ENCODE measurements at regions not wholly inside any gene's neighbourhood (a gene's known extent, or its start where the extent isn't known, plus 50 kb on each side); places are given as distances from the start of the nearest gene placed in this dataset.

DNA sequence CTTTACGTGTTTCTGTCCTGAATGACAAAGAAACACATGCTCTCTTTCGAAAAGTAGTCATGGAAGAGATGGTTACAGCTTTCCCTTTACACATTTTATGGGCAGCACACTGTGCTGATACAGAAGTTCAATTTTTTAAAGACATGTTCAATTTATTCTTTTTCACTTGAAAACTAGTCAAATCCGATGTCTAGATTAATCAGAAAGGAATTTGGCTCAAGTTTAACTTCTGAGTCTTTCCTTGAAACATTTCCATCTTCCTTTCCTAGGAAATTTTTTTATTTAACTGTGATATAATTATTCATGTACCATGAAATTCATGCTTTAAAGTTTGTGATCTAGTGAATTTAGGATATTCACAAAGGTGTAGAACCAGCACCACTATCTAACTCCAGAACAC, 360.1 kb downstream of the TNS3 start:
- H3K4me1 Mint-ChIP-seq, result no peaks in the 10 kb centered on the region

DNA sequence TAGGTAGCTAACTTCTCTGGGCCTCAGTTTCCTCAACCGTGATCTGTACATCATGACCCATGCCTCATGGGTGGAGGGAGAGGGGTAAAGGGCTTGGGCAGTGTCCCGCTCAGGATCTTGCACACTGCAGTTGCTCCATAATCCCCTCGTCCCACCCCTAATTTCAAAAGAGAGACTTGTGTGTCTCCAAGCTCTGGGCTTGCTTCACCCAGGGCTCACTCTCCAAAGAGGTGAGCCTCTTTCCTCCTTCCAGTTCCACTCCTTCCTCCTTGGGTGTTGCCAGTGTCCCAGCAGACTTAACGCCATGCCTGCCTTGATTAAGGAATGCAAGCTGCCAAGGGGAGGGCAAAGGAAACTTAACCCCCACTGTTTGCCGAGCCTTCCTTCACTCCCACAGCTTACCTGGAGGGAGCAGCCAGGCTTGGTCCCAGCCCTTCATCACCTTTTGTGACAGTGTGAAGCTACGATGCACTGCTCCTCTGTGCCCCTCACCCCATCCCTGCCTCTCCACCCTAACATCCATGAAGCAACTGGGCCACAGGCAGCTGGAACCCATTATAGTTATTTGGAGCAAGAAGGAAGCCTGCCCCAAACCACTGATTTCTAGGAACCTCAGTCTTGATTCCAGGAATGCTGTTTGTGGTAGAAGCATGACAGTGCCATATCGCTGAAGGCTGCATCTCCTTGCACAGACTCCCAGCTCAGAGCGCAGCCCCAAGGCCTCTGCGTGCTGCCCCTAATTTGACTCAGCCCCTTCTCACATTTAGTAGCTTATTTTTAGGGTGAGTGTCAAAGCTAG, 363.3 kb downstream of the TNS3 start:
- Mint-ChIP-seq H3K4me1 (no peaks in the 10 kb centered on the region), H3K4me3 (no peak overlapping the region), H3K27me3 (peaks cover 10% of the 10 kb centered on the region), H3K9me3 (no peaks in the 10 kb centered on the region), H3K27ac (no peak overlapping the region), H3K36me3 (no peaks in the 10 kb centered on the region)
- DNase-seq, result no peak

More for the DNA sequence above, 360.1 kb downstream of the TNS3 start:
- H3K4me3 Mint-ChIP-seq, result no peak overlapping the region
- DNase-seq, result no peak
- no peak overlapping the region for H3K27ac Mint-ChIP-seq
- no peaks in the 10 kb centered on the region for H3K36me3 Mint-ChIP-seq
- H3K27me3 Mint-ChIP-seq, result peaks cover 16% of the 10 kb centered on the region
- H3K9me3 Mint-ChIP-seq, result no peaks in the 10 kb centered on the region

DNA sequence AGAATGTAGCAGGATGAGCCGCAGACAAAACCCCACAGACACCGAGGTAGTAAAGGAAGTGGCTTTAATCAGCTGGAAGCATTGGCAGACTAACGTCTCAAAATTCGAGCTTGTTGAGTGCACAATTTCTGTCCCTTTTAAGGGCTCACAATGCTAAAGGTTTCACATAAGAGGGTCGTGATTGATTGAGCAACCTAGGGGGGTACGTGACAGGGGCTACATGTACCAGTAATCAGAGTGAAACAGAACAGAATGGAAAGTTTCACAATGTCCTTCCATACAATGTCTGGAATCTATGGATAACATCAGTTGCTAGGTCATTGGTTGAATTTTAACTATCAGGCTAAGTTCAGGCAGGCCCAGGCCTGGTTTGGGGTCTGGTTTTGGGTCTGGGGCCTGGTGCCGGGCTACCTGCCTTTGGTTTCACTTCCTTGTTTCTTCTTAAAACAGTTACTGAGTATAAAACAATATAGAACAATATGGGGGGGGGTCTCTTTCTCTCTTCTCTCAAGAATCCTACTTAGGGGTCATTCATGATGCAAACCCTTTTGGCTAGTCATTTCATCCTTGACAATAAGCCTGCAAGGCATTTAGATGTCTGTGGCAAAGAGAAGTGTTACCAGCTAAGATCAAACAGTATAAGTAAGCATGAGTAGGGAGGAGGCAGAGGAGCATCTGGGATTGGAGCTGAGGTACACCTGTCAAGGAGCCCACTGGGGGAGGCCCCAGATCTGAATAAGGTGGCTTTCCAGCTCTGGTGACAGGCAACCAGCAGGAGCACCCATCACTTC, 364.1 kb downstream of the TNS3 start:
- no peak for DNase-seq
- Mint-ChIP-seq H3K4me1 (no peaks in the 10 kb centered on the region), H3K27me3 (peaks cover 10% of the 10 kb centered on the region), H3K27ac (no peak overlapping the region), H3K4me3 (no peak overlapping the region), H3K36me3 (no peaks in the 10 kb centered on the region), H3K9me3 (no peaks in the 10 kb centered on the region)

DNA sequence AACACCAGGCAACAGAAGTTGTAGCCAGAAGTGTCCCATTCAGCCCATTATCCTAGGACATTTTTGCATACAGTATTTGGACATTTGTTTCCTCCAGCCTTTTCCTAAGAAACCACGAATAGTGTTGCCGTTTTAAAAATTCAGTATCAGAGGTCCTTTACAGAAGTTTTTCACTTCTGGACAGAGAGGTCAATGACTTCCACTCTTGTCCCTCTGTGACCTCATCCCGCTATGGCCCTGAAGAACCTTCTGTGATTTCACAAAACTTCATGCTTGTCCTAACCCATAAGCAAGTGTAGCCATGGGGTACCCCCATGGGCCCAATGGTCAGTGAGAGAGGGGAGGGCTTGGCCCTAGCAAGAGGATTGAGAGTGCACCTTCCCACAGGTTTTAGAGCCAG, 364.8 kb downstream of the TNS3 start:
- Mint-ChIP-seq H3K4me1 (no peaks in the 10 kb centered on the region), H3K4me3 (no peak overlapping the region), H3K27me3 (peaks cover 13% of the 10 kb centered on the region), H3K27ac (no peak overlapping the region), H3K9me3 (no peaks in the 10 kb centered on the region), H3K36me3 (no peaks in the 10 kb centered on the region)
- DNase-seq, result no peak

DNA sequence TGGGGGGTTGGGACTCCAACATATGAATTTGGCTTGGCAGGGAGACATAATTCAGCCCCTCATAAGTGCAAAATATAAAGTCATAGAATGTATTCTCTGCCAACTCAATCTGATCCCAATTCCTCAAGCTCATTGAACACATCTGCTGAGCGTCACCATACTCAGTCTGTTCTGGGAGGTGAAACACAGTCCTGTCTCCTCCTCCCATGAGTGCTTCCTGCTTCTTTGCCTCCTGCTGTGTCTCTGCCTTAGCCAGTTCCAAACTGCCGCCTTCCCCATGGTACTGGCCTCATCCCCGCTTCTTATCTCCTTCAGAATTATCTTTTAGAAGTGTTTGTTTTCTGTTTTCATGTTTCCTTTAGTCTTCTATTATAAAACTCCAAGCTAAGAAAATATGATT, 365.5 kb downstream of the TNS3 start:
- no peaks in the 10 kb centered on the region for H3K36me3 Mint-ChIP-seq
- H3K27ac Mint-ChIP-seq, result no peak overlapping the region
- no peaks in the 10 kb centered on the region for H3K9me3 Mint-ChIP-seq
- H3K4me1 Mint-ChIP-seq, result peaks cover 2% of the 10 kb centered on the region
- H3K27me3 Mint-ChIP-seq, result peaks cover 14% of the 10 kb centered on the region
- DNase-seq, result no peak
- no peak overlapping the region for H3K4me3 Mint-ChIP-seq

DNA sequence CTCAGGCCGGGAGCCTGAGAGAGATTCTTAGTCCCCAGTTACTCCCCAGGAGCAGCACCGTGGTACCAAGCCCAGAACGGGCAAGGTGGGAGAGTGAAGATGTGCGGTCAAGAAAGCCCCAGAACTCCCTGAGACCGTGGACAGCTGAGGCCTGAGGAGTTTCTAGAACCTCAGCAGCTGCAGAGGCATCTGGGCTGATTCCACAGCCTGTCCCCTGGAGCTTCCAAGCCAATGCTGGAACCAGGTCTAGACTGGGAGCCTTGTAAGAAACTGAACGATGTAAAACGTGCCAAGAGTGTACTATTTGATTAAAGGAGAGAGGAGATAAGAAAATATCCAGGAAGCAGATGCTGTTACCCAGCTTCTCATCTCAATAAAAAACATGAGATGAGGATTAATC, 366.3 kb downstream of the TNS3 start:
- Mint-ChIP-seq H3K27ac (no peak overlapping the region), H3K4me3 (no peak overlapping the region), H3K36me3 (no peaks in the 10 kb centered on the region), H3K9me3 (no peaks in the 10 kb centered on the region), H3K4me1 (peaks cover 2% of the 10 kb centered on the region), H3K27me3 (peaks cover 14% of the 10 kb centered on the region)
- no peak for DNase-seq

DNA sequence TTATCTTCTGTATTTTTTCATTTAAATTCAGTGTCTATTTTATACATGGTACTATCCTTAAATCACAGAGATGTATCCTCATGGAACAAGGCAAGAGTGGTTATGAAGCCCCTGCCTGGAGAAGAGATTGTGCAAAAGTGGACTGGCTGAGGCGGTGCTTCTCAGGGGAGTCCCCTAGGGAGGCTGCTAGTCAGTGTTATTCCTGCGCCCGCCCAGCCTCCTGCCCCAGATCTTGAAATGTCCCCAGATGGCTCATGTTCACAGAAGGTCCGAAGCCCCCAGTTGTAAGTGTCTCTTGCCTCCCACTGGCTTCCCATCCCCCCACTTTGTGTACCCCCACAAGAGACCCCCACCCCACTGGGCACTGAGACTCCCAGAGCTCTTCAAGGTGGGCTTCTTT, 366.9 kb downstream of the TNS3 start:
- no peak for DNase-seq
- Mint-ChIP-seq H3K4me3 (no peak overlapping the region), H3K27ac (no peak overlapping the region), H3K4me1 (peaks cover 2% of the 10 kb centered on the region), H3K36me3 (no peaks in the 10 kb centered on the region), H3K27me3 (peaks cover 18% of the 10 kb centered on the region), H3K9me3 (no peaks in the 10 kb centered on the region)

DNA sequence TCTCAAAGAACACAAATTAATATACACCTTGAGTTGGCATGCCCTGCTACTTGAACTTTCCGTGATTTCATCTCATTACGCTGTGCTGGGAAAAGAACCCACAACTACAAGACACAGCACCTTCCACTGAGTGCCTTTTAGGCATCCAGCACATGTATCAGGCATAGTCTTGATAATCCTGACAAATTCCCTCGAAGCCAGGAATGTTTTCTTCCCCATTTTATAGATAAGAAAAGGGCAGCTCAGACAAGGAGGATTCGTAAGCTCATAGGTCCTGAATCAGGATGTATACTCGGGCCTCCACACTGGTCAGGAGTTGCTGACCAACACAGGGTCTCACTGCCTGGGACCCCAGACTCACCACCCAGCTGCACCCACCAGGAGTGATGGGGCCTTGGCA, 368.6 kb downstream of the TNS3 start:
- H3K9me3 Mint-ChIP-seq, result no peaks in the 10 kb centered on the region

DNA sequence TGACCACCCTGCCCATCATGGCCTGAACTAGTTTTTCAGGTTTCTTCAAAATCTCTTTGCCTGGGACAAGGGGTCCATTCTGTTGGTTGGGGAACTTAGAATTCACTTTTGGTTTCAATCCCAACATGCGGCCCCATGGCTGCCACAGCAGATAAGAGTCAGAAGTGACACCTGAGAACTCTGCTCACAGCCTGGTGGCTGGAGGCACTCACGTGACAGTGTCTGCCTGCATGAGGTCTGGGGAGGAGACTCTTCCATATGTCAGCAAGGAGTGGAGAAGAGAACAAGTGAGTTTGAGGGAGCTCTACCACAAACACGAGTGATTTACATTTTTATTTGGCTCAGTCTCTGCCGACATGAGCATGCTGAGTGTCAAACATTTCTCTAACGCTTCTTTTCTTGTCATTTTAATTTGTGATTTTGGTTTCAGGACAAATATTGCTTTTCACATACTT, 370.4 kb downstream of the TNS3 start:
- Mint-ChIP-seq H3K36me3 (no peaks in the 10 kb centered on the region), H3K27ac (no peak overlapping the region), H3K4me3 (no peak overlapping the region), H3K27me3 (peaks cover 10% of the 10 kb centered on the region), H3K4me1 (peaks cover 2% of the 10 kb centered on the region), H3K9me3 (no peaks in the 10 kb centered on the region)
- no peak for DNase-seq

More for the DNA sequence above, 368.6 kb downstream of the TNS3 start:
- Mint-ChIP-seq H3K27ac (no peak overlapping the region), H3K4me3 (no peak overlapping the region), H3K4me1 (peaks cover 2% of the 10 kb centered on the region), H3K27me3 (peaks cover 14% of the 10 kb centered on the region), H3K36me3 (no peaks in the 10 kb centered on the region)
- no peak for DNase-seq

DNA sequence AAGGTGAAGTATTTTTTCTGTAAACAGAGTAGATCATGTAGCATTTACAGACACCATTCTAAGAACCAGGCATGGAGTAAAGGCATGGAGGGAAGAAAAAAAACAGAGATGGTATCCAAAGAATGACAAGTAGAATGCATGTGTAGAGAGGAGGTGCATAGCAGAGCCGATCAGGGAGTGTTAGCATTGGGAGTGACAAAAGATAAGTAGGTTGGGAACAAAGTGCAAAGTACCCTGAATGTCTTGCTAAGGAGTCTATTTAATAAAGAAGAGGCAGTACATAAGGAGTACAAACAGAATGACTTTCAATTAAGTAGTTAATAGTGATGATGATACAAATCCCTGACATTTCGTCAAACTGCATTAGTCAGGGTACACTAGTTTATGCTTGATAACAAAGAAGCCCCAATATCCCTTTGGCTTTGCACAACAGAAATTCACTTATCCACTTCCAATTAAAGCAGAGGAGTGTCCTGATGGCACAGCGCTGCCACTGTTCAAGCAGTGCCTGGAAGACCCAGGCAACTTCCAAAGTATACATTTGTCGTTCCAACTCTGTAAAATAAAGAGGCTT, 371.5 kb downstream of the TNS3 start:
- H3K27ac Mint-ChIP-seq, result no peak overlapping the region
- H3K36me3 Mint-ChIP-seq, result no peaks in the 10 kb centered on the region
- H3K4me1 Mint-ChIP-seq, result peaks cover 2% of the 10 kb centered on the region
- no peak for DNase-seq
- no peak overlapping the region for H3K4me3 Mint-ChIP-seq
- no peaks in the 10 kb centered on the region for H3K9me3 Mint-ChIP-seq
- H3K27me3 Mint-ChIP-seq, result peaks cover 8% of the 10 kb centered on the region

DNA sequence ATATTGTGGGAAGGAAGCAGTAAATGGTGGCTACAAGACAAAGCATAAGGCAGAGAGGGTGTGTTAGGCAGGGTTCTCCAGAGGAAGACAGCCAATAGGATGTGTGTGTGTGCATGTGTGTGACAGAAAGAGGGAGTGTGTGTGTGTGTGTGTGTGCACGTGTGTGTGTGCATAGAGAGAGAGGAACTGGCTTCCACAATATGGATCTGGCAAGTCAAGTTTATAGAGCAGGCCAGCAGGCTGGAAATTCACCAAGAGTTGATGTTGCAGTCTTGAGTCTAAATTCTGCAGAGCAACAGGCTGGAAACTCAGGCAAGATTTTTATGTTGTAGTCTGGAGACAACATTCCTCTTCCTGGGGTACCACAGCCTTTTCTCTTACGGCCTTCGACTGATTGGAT, 374.0 kb downstream of the TNS3 start:
- H3K4me3 Mint-ChIP-seq, result no peak overlapping the region
- no peak overlapping the region for H3K27ac Mint-ChIP-seq
- no peak for DNase-seq
- no peaks in the 10 kb centered on the region for H3K9me3 Mint-ChIP-seq
- peaks cover 2% of the 10 kb centered on the region for H3K4me1 Mint-ChIP-seq
- H3K27me3 Mint-ChIP-seq, result peaks cover 12% of the 10 kb centered on the region
- no peaks in the 10 kb centered on the region for H3K36me3 Mint-ChIP-seq

DNA sequence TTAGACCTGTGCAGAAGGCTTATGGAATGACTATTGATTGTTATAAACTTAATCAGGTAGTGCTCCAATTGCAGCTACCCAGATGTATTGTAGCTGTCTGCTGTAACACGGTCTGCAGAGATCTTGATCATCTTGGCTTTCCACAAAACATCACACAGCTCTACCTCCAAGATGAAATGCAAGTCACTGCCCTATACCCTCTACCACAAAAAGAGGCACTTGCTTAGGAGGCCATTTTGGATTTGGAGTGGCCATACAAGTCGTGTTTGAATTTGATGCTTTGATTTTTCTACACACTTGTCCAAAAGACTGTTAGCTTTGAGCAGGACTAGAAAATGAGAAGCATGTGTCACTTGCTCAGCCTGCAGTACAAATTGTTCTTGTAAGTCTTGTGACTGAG, 377.2 kb downstream of the TNS3 start:
- Mint-ChIP-seq H3K27me3 (peaks cover 7% of the 10 kb centered on the region), H3K36me3 (no peaks in the 10 kb centered on the region), H3K4me1 (no peaks in the 10 kb centered on the region), H3K27ac (no peak overlapping the region), H3K9me3 (no peaks in the 10 kb centered on the region), H3K4me3 (no peak overlapping the region)
- no peak for DNase-seq

DNA sequence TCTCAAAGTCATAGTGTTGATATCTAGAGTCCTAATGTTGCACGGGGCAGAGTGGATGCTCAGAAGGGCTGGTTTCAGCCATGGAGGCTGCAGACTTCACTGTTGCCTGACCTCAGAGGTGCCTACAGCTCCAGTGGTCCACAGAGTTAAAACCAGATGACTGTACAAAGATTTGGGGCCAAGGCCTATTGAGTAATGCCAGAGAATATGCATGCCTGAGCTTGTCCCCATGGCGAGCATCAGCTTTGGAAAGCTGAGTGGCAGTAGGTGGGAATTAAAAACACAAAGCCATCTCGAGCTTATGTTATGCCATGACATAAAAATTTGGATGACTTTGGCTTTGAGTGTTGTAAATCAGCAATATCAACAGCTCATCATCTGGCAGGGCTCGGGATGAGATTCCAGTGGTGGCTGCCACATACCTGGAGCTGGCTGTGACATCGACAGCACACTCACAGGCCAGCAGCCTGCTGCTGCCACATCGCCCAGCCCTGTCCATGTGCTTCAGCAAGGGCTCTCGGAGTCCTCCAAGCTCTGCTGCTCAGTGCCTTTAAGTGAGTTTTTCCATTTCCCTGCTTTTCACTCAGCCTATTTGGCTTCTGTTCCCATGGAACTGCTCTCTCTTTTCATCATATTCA, 379.6 kb downstream of the TNS3 start:
- Mint-ChIP-seq H3K36me3 (no peaks in the 10 kb centered on the region), H3K27me3 (peaks cover 7% of the 10 kb centered on the region), H3K27ac (no peak overlapping the region), H3K4me3 (no peak overlapping the region), H3K9me3 (no peaks in the 10 kb centered on the region), H3K4me1 (no peaks in the 10 kb centered on the region)
- no peak for DNase-seq

DNA sequence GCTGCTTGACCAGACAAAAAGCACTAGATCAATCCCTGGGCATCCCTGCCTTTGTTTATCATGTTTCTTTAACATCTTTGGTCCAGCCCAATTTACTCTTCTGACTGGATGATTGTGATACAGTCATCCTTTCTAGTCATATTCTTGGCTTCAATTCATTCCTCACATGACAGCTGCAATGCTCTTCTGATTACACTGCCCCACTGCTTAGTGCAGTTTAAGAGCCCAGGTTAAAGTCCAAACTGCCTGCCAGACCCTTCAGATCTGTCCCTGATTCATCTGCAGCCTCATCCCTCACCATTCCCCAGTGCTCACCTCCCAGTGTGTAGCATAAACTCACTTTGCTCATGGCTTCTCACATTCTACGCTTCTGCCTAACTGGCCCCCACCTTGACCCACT, 383.8 kb downstream of the TNS3 start:
- H3K27ac Mint-ChIP-seq, result no peak overlapping the region
- DNase-seq, result no peak
- no peaks in the 10 kb centered on the region for H3K36me3 Mint-ChIP-seq
- H3K9me3 Mint-ChIP-seq, result no peaks in the 10 kb centered on the region
- no peaks in the 10 kb centered on the region for H3K4me1 Mint-ChIP-seq
- peaks cover 3% of the 10 kb centered on the region for H3K27me3 Mint-ChIP-seq
- no peak overlapping the region for H3K4me3 Mint-ChIP-seq

DNA sequence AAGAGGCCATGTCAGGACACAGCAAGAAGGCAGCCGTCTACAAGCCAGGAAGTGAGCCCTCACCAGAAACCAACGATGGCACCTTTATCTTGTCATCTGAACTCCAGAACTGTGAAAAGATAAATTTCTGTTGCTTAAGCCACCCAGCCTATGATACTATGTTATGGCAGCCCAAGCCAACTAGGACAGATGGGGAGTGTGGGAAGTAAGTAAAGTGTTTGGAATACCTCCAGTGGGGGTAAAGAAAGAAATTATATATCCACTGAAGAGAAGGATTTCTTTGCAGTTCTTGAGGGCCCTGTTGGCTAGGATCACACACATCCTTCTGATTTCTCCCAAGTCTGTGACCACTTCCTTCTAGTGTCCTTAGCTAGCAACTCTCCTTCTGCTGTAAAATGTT, 384.4 kb downstream of the TNS3 start:
- H3K9me3 Mint-ChIP-seq, result no peaks in the 10 kb centered on the region
- no peaks in the 10 kb centered on the region for H3K4me1 Mint-ChIP-seq
- no peaks in the 10 kb centered on the region for H3K36me3 Mint-ChIP-seq
- DNase-seq, result no peak
- peaks cover 3% of the 10 kb centered on the region for H3K27me3 Mint-ChIP-seq
- H3K27ac Mint-ChIP-seq, result no peak overlapping the region
- no peak overlapping the region for H3K4me3 Mint-ChIP-seq
